ENCODE measurements at regions not wholly inside any gene's neighbourhood (a gene's known extent, or its start where the extent isn't known, plus 50 kb on each side); places are given as distances from the start of the nearest gene placed in this dataset.

GRCh38 chr1:29774355-29774754, 538.0 kb downstream of the PTPRU start:
- no peak for TF ChIP-seq CTCF (conservative IDR thresholded peaks at IDR 0.05; ENCODE audit: low read length)
- TF ChIP-seq EZH2phosphoT487 (IDR thresholded peaks at IDR 0.05; ENCODE audit: borderline replicate concordance) = no peak
